ENCODE measurements at regions not wholly inside any gene's neighbourhood (a gene's known extent, or its start where the extent isn't known, plus 50 kb on each side); places are given as distances from the start of the nearest gene placed in this dataset.

DNA sequence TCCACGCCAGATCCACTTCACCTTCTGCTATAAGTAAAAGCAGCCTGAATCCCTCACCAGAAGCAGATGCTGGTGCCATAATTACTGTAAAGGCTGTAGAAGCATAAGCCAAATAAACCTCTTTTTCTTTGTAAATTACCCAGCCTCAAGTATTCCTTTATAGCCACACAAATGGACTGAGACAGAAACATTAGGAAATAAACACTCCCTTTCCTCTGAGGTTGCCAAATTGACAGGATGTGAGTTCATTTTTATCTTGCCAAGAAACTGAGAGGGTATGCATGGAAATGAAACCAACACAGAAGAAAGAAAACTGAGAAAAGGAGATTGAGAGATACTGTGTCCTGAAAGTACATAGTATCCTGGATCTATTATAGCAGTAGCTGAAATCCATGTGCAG is 481.2 kb downstream of the HAO1 start:
- POLR2A ChIA-PET = no interaction called here

DNA sequence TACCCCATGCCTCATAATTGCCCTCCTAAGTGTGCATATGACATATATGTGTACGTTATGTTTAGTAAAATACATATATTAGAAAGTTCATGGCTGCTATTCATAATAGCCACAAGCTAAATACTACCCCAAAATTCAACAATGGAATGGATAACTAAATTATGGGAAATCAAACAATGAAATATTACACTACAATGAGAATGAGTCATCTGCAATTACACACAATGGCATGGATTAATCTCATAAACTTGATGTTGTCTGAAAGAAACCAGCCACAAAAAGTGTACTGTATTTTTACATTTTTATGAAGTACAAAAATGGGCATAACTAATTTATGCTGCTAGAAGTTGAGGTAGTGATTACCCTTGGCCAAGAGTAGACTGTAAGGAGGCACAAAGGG is 477.0 kb downstream of the HAO1 start:
- Histone ChIP-seq H3K4me3 (ENCODE audit: low read depth in 2 of 2, low read length in 1 of 2) (no peak overlapping the region), H3K79me2 (ENCODE audit: insufficient read depth) (no peaks in the 10 kb centered on the region), H3K36me3 (replicated peaks in 1 of 2; ENCODE audit: control insufficient read depth in 1 of 2, insufficient read depth in 2 of 2, low read length in 1 of 2) (no peaks in the 10 kb centered on the region), H3K9me3 (no peaks in the 10 kb centered on the region), H3K4me2 (no peak overlapping the region), H3K9ac (no peak overlapping the region), H3K4me1 (ENCODE audit: control insufficient read depth in 1 of 2, insufficient read depth in 2 of 2, low read depth in 1 of 2, low read length in 1 of 2) (no peaks in the 10 kb centered on the region), H3K9me2 (no peaks in the 10 kb centered on the region), H3K27me3 (ENCODE audit: insufficient read depth) (no peaks in the 10 kb centered on the region), H2AFZ (ENCODE audit: low read depth) (no peak overlapping the region), H3K27ac (ENCODE audit: low read depth in 2 of 2, low read length in 1 of 2) (no peak overlapping the region), H3F3A (replicated peaks; ENCODE audit: insufficient read depth) (no peaks in the 10 kb centered on the region), H4K20me1 (ENCODE audit: insufficient read depth) (no peaks in the 10 kb centered on the region)
- ChIA-PET CTCF (interaction anchor here (0.6 kb wide), 1 partner anchor 111 kb away, joined by 3 read pairs; no protein-coding TSS in a partner anchor), POLR2A (no interaction called here)
- 29% methylated on average over 1 of the region's 1 CpG for WGBS (ENCODE audit: low lambda C conversion rate)
- TF ChIP-seq, protein P1, sequence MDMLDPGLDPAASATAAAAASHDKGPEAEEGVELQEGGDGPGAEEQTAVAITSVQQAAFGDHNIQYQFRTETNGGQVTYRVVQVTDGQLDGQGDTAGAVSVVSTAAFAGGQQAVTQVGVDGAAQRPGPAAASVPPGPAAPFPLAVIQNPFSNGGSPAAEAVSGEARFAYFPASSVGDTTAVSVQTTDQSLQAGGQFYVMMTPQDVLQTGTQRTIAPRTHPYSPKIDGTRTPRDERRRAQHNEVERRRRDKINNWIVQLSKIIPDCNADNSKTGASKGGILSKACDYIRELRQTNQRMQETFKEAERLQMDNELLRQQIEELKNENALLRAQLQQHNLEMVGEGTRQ (IDR thresholded peaks at IDR 0.05; ENCODE audit: borderline replicate concordance, low read depth, low read length) = no peak
- TF ChIP-seq, protein P2, sequence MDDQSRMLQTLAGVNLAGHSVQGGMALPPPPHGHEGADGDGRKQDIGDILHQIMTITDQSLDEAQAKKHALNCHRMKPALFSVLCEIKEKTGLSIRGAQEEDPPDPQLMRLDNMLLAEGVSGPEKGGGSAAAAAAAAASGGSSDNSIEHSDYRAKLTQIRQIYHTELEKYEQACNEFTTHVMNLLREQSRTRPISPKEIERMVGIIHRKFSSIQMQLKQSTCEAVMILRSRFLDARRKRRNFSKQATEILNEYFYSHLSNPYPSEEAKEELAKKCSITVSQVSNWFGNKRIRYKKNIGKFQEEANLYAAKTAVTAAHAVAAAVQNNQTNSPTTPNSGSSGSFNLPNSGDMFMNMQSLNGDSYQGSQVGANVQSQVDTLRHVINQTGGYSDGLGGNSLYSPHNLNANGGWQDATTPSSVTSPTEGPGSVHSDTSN (IDR thresholded peaks at IDR 0.05) = no peak
- TF ChIP-seq MEF2A (IDR thresholded peaks at IDR 0.05; ENCODE audit: borderline replicate concordance, low read depth) (no peak), FOSL2 (IDR thresholded peaks at IDR 0.05; ENCODE audit: borderline replicate concordance, low read depth) (no peak), CHD2 (IDR thresholded peaks at IDR 0.05; ENCODE audit: low read length, partially characterized antibody) (no peak), RAD21 (IDR thresholded peaks at IDR 0.05; ENCODE audit: low read length) (no peak)
- TF ChIP-seq, protein P3, sequence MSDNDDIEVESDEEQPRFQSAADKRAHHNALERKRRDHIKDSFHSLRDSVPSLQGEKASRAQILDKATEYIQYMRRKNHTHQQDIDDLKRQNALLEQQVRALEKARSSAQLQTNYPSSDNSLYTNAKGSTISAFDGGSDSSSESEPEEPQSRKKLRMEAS (IDR thresholded peaks at IDR 0.05; ENCODE audit: low read depth) = no peak
- DNase-seq = no peak

More for the DNA sequence above, 481.2 kb downstream of the HAO1 start:
- H3K9me2 ChIP-seq = no peaks in the 10 kb centered on the region
- H3K9me3 ChIP-seq = no peaks in the 10 kb centered on the region
- no peaks in the 10 kb centered on the region for H3K4me1 ChIP-seq (ENCODE audit: control insufficient read depth in 1 of 2, insufficient read depth in 2 of 2, low read depth in 1 of 2, low read length in 1 of 2)
- no peak overlapping the region for H3K4me3 ChIP-seq (ENCODE audit: low read depth in 2 of 2, low read length in 1 of 2)
- no peak overlapping the region for H2AFZ ChIP-seq (ENCODE audit: low read depth)
- H4K20me1 ChIP-seq (ENCODE audit: insufficient read depth) = no peaks in the 10 kb centered on the region
- no peaks in the 10 kb centered on the region for H3F3A ChIP-seq (replicated peaks; ENCODE audit: insufficient read depth)
- H3K79me2 ChIP-seq (ENCODE audit: insufficient read depth) = no peaks in the 10 kb centered on the region
- DNase-seq = no peak
- H3K4me2 ChIP-seq = no peak overlapping the region
- CTCF ChIA-PET = no interaction called here
- TF ChIP-seq, protein P1 (IDR thresholded peaks at IDR 0.05; ENCODE audit: borderline replicate concordance, low read depth, low read length) = no peak
- TF ChIP-seq, protein P2 (IDR thresholded peaks at IDR 0.05) = no peak
- TF ChIP-seq FOXM1 (IDR thresholded peaks at IDR 0.05; ENCODE audit: low read depth) = no peak
- TF ChIP-seq RAD21 (IDR thresholded peaks at IDR 0.05; ENCODE audit: low read length) = no peak
- TF ChIP-seq GATA2 (CRISPR knock-in tag; IDR thresholded peaks at IDR 0.05) = no peak
- no peak for TF ChIP-seq POLR2AphosphoS5 (IDR thresholded peaks at IDR 0.05; ENCODE audit: low read depth, low read length)
- no peak for TF ChIP-seq TAF1 (IDR thresholded peaks at IDR 0.05; ENCODE audit: borderline replicate concordance, low read depth, low read length)
- no peak for TF ChIP-seq SIN3A (IDR thresholded peaks at IDR 0.05; ENCODE audit: borderline replicate concordance, low read depth, low read length)
- no peaks in the 10 kb centered on the region for H3K27me3 ChIP-seq (ENCODE audit: insufficient read depth)
- no peak overlapping the region for H3K27ac ChIP-seq (ENCODE audit: low read depth in 2 of 2, low read length in 1 of 2)
- H3K36me3 ChIP-seq (replicated peaks in 1 of 2; ENCODE audit: control insufficient read depth in 1 of 2, insufficient read depth in 2 of 2, low read length in 1 of 2) = no peaks in the 10 kb centered on the region
- no peak overlapping the region for H3K9ac ChIP-seq
- 6% methylated on average over 1 of the region's 1 CpG for WGBS (ENCODE audit: low lambda C conversion rate)
